NCI-H2227 (cell line): ENCODE measurements at regions not wholly inside any gene's neighbourhood (a gene's known extent, or its start where the extent isn't known, plus 50 kb on each side); places are given as distances from the start of the nearest gene placed in this dataset.

Experiments
- DNase-seq: peaks from one replicate; lab custom pipeline; 2025; ENCODE audit not compliant: unreplicated experiment; lab: John Stamatoyannopoulos, UW

- no peak for DNase-seq
These were observed 197.1 kb upstream of the TPM1 start for GRCh38 chr15:62845241-62846126.

- DNase-seq: no peak
These were observed 196.3 kb upstream of the TPM1 start for GRCh38 chr15:62846131-62846804.

GRCh38 chr15:62846805-62847495 lies 195.6 kb upstream of the TPM1 start:
- DNase-seq: no peak

GRCh38 chr15:62847900-62848489 lies 194.6 kb upstream of the TPM1 start:
- no peak for DNase-seq

- DNase-seq: no peak
These were observed 193.9 kb upstream of the TPM1 start for GRCh38 chr15:62848632-62849050.

- no peak for DNase-seq
These were observed 193.0 kb upstream of the TPM1 start for GRCh38 chr15:62849316-62850106.

GRCh38 chr15:62850318-62850717 lies 192.2 kb upstream of the TPM1 start:
- no peak for DNase-seq

GRCh38 chr15:62850791-62851291 lies 191.7 kb upstream of the TPM1 start:
- DNase-seq: no peak

GRCh38 chr15:62853114-62853840 lies 189.3 kb upstream of the TPM1 start:
- no peak for DNase-seq

- no peak for DNase-seq
These were observed 188.7 kb upstream of the TPM1 start for GRCh38 chr15:62853841-62854225.

GRCh38 chr15:62854420-62855084 lies 188.0 kb upstream of the TPM1 start:
- DNase-seq: no peak

- no peak for DNase-seq
These were observed 187.5 kb upstream of the TPM1 start for GRCh38 chr15:62855085-62855476.

GRCh38 chr15:62856466-62857246 lies 185.9 kb upstream of the TPM1 start:
- no peak for DNase-seq

- no peak for DNase-seq
These were observed 185.1 kb upstream of the TPM1 start for GRCh38 chr15:62857411-62857853.

- no peak for DNase-seq
These were observed 184.2 kb upstream of the TPM1 start for GRCh38 chr15:62858343-62858742.

GRCh38 chr15:62862717-62863116 lies 179.8 kb upstream of the TPM1 start:
- no peak for DNase-seq

GRCh38 chr15:62866366-62866765 lies 176.2 kb upstream of the TPM1 start:
- no peak for DNase-seq

- no peak for DNase-seq
These were observed 174.7 kb upstream of the TPM1 start for GRCh38 chr15:62867844-62868243.
